ENCODE measurements at regions not wholly inside any gene's neighbourhood (a gene's known extent, or its start where the extent isn't known, plus 50 kb on each side); places are given as distances from the start of the nearest gene placed in this dataset.
"Not testable (repeated sequence)": the region's sequence is repeated elsewhere in the genome, so short reads cannot be mapped to it uniquely, and the experiment has no call there.

GRCh38 chr3:182653065-182653464, 140.2 kb upstream of the ATP11B start:
- no CpG with 5 or more reads among the region's 1 CpG for WGBS, 2 experiments (ENCODE audit: extremely low coverage in 2 of 2, insufficient read length in 1 of 2)
- H2AK5ac ChIP-seq (ENCODE audit: low read depth, low read length); H2AK9ac ChIP-seq (replicated peaks; ENCODE audit: low read depth, low read length, poor library complexity); H4K91ac ChIP-seq (ENCODE audit: insufficient read depth, low read depth, low read length); H3K36me3 ChIP-seq (ENCODE audit: control insufficient read depth, insufficient read depth, low read length); H3K9ac ChIP-seq (ENCODE audit: low read depth, low read length); H3K9me1 ChIP-seq (ENCODE audit: insufficient read depth, low read length); H3K23ac ChIP-seq (ENCODE audit: low read depth, low read length); H3K4me2 ChIP-seq (ENCODE audit: low read depth, low read length); H2BK120ac ChIP-seq (ENCODE audit: low read depth, low read length); H3K4ac ChIP-seq (ENCODE audit: low read depth, low read length); H3K56ac ChIP-seq (ENCODE audit: extremely low read depth, insufficient read depth, low read length); H3K4me3 ChIP-seq (ENCODE audit: insufficient read depth, low read depth, low read length); H3K79me1 ChIP-seq (ENCODE audit: low read depth in 1 of 2, low read length in 2 of 2); in situ Hi-C loops (cut with MboI; ENCODE audit: low sequenced_read_pairs); H3K9me3 ChIP-seq (ENCODE audit: control insufficient read depth, insufficient read depth, low read length); DNase-seq; H2AFZ ChIP-seq (replicated peaks; ENCODE audit: low read length, poor library complexity); BruUV-seq (replicated peaks); intact Hi-C loops (cut with micrococcal nuclease); H3K27me3 ChIP-seq (ENCODE audit: control insufficient read depth, insufficient read depth, low read length); POLR2A ChIA-PET (ENCODE audit: unreplicated experiment); H3K14ac ChIP-seq (replicated peaks; ENCODE audit: low read depth, low read length); ATAC-seq (ENCODE audit: low read depth); H2BK5ac ChIP-seq (ENCODE audit: low read depth, low read length, poor library complexity, severe bottlenecking); H2BK20ac ChIP-seq (ENCODE audit: low read depth, low read length); H3K4me1 ChIP-seq (ENCODE audit: control insufficient read depth, insufficient read depth, low read length); H3K18ac ChIP-seq (ENCODE audit: low read depth, low read length); dilution Hi-C loops (cut with HindIII; ENCODE audit: low sequenced_read_pairs, unreplicated experiment); H3K27ac ChIP-seq (ENCODE audit: insufficient read depth, low read length); H2BK15ac ChIP-seq (ENCODE audit: low read depth, low read length); CTCF ChIA-PET; H4K5ac ChIP-seq (ENCODE audit: low read depth, low read length); H4K8ac ChIP-seq (ENCODE audit: low read depth in 2 of 2, low read length in 2 of 2); H4K20me1 ChIP-seq (ENCODE audit: insufficient read depth, low read length): not testable (repeated sequence)
